ENCODE measurements at regions not wholly inside any gene's neighbourhood (a gene's known extent, or its start where the extent isn't known, plus 50 kb on each side); places are given as distances from the start of the nearest gene placed in this dataset.

DNA sequence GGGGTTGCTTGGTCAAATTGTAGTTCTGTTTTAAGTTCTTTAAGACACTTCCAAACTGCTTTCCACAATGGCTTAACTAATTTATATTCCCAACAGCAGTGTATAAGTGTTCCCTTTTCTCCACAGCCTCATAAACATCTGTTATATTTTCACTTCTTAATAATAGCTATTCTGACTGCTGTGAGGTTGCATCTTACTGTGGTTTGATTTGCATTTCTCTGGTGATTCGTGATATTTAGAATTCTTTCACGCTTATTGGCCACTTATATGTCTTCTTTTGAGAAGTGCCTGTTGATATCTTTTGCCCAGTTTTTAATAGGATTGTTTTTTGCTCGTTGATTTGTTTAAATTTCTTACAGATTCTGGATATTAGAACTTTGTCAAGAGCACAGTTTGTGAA is 278.6 kb upstream of the ITM2A start:
- no peaks in the 10 kb centered on the region for H3K9me3 Mint-ChIP-seq
- H3K27me3 Mint-ChIP-seq: no peaks in the 10 kb centered on the region
- no peak overlapping the region for H3K27ac Mint-ChIP-seq
- no peak for ATAC-seq (replicated peaks)
- H3K36me3 Mint-ChIP-seq (ENCODE audit: low read depth): no peaks in the 10 kb centered on the region
- H3K4me1 Mint-ChIP-seq: no peaks in the 10 kb centered on the region
- H3K4me3 Mint-ChIP-seq: no peak overlapping the region

DNA sequence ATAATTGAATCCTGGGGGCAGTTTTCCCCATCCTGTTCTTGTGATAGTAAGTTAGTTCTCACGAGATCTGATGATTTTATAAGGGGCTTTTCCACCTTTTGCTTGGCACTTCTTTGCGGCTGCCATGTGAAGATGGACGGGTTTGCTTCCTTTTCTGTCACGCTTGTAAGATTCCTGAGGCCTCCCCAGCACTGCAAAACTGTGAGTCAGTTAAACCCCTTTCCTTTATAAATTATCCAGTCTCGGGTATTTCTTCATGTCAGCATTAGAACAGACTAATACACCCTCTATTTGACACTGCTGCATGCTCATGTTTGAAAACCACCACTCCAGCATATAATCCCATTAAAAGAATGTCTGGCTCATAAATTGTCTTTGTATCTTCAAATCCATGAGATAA is 264.4 kb upstream of the ITM2A start:
- ATAC-seq (replicated peaks): no peak
- no peak overlapping the region for H3K4me3 Mint-ChIP-seq
- H3K27ac Mint-ChIP-seq: no peak overlapping the region
- H3K4me1 Mint-ChIP-seq: no peaks in the 10 kb centered on the region
- H3K36me3 Mint-ChIP-seq (ENCODE audit: low read depth): no peaks in the 10 kb centered on the region
- H3K9me3 Mint-ChIP-seq: no peaks in the 10 kb centered on the region
- no peaks in the 10 kb centered on the region for H3K27me3 Mint-ChIP-seq

DNA sequence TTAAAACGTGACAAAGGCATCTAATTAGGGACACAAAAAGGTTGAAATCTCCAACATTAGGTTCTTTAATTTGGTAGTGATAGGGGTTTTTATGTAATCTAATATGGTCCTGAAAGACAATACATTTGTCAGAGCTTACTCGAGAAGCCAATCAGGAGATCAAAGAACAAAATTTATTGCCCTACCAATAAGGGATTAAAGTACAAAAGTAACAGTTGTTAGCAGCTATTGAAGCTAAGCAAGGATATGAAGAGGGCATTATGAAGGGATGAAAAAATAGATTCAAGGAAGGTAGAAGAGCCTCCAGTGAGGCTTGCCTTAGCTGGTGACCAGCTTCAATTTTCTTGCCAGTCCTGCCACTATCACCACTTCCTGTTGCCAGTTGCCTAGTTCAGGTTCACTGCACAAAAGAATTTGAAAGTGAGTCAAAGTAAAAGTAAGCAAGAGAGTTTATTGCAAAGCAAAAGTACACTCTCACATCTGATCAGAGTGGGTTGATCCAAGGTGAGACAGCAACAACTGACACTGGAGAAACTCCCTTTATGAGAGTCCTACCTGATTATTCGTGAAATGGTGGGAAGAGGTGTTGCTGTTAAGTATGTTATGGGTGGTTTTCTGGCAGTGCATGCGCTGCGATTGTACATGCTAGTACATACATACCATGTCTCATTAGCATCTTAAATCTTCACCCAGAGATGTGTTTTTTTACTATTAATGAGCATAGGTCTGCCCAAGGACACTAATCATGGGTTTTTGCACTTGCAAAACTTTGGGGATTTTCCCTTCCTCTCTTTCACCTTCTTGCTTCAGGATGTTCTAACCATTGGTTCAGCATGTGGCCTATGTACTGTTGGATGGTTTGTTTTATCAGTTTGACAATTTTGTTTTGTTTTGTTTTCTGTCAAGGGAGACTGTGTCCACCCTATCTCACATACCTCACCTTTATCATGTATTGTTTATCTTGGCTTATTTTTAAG is 263.2 kb upstream of the ITM2A start:
- Mint-ChIP-seq H3K36me3 (ENCODE audit: low read depth) (no peaks in the 10 kb centered on the region), H3K27me3 (no peaks in the 10 kb centered on the region), H3K4me1 (no peaks in the 10 kb centered on the region), H3K9me3 (no peaks in the 10 kb centered on the region), H3K4me3 (no peak overlapping the region), H3K27ac (no peak overlapping the region)
- ATAC-seq (replicated peaks): peak; percentile 11

DNA sequence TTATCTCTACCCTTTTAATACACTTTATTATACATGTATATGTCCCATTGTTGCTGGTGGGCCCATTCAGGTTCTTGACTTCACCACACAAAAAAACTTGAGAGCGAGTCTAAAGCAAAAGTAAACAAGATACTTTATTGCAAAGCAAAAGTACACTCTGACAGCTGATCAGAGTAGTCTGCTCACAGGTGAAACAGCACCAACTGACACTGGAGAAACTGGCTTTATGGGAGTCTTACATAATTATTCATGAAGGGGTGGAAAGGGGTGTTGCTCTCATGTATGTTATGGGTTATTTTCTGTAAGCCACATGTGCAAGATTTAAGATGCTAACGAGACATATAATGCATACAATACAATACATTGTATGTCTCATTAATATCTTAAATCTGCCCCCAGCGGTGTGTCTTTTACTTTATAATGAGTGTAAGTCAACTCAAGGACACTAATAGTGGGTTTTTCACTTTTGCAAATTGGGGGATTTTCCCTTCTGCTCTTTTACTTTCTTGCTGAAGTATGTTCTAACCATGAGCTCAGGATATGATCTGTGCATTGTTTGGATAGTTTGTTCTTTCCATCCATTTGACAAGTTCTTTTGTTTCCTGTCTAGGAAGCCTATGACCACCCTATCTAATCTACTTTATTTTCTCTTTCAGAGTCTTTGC is 256.1 kb upstream of the ITM2A start:
- no peak for ATAC-seq (replicated peaks)
- Mint-ChIP-seq H3K27ac (no peak overlapping the region), H3K4me1 (no peaks in the 10 kb centered on the region), H3K4me3 (no peak overlapping the region), H3K9me3 (no peaks in the 10 kb centered on the region), H3K27me3 (peaks cover 3% of the 10 kb centered on the region), H3K36me3 (ENCODE audit: low read depth) (no peaks in the 10 kb centered on the region)

DNA sequence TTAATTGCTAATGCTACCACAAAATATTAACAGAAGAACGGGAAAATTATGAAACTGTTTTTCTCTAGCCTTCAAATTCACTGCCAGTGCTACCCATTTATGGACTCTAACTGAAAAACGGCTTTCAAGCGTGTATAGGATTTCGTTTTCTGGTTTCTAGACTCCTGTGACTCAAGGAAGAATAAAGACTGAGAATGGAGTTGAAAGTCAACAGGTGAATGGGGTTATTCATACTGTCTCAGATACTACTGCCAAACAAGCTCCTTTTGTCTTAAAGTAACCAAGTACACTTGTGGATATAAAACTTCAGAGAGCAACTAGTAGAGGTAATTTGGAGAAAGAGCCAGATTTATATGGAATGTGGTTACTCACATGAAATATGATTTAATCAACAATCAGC is 251.1 kb upstream of the ITM2A start:
- H3K9me3 Mint-ChIP-seq: no peaks in the 10 kb centered on the region
- H3K36me3 Mint-ChIP-seq (ENCODE audit: low read depth): no peaks in the 10 kb centered on the region
- H3K4me1 Mint-ChIP-seq: no peaks in the 10 kb centered on the region
- peaks cover 3% of the 10 kb centered on the region for H3K27me3 Mint-ChIP-seq
- no peak for ATAC-seq (replicated peaks)
- H3K27ac Mint-ChIP-seq: no peak overlapping the region
- H3K4me3 Mint-ChIP-seq: no peak overlapping the region

DNA sequence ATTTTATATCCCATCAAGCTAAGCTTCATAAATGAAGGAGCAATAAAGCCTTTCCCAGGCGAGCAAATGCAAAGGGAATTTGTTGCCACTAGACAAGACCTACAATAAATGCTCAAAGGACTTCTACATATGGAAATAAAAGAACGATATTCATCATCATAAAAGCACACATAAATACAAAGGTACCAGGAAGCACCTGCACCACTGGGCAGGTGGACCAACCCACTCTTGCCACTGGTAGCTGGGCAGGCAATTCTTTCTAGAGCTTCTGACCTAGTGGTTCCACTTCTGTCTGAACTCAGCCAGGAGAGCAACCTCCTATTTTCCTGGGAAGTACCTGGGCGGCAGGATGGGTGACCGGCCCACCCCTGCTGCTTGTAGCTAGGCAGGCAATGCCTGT is 237.2 kb upstream of the ITM2A start:
- Mint-ChIP-seq H3K36me3 (ENCODE audit: low read depth) (no peaks in the 10 kb centered on the region), H3K4me1 (no peaks in the 10 kb centered on the region), H3K27me3 (no peaks in the 10 kb centered on the region), H3K9me3 (no peaks in the 10 kb centered on the region), H3K4me3 (no peak overlapping the region), H3K27ac (no peak overlapping the region)
- ATAC-seq (replicated peaks): no peak

DNA sequence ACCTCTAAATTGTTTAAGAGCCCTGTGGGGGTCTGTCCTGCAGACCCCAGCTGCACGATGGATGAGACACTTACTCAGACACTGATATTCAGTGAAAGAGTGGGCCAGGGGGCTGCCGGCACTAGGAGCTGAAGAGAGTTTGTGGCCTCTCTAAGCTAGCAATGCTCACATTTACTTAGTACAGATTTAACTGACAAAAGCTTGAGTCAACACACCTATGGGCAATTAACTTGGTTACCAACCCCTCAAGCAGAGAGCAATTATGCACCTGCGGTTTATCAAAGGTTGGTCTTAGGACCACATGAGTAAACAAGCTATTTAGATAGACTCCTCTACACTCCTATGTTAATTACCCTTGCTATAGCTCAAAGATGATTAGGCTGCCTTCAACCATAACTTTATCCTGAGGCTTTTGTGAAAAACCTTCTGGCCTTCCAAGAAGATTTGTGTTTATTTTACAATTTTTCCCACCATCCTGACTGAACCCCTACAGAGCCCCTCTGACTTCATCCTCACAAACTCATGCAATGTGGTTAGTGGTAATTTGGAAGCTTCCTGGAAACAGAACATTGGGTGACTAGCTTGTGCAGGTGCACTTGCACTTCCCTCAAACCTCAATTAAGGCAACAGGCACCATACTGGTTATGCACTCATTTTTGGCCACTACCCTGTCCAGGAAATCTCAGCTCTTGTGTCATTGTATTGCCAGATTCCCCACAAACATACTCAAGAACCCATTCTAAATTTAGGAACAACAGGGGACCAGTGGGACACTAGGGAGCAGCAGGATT is 234.4 kb upstream of the ITM2A start:
- H3K4me1 Mint-ChIP-seq: no peaks in the 10 kb centered on the region
- no peak overlapping the region for H3K27ac Mint-ChIP-seq
- no peaks in the 10 kb centered on the region for H3K36me3 Mint-ChIP-seq (ENCODE audit: low read depth)
- ATAC-seq (replicated peaks): no peak
- H3K27me3 Mint-ChIP-seq: no peaks in the 10 kb centered on the region
- H3K4me3 Mint-ChIP-seq: no peak overlapping the region
- H3K9me3 Mint-ChIP-seq: no peaks in the 10 kb centered on the region

DNA sequence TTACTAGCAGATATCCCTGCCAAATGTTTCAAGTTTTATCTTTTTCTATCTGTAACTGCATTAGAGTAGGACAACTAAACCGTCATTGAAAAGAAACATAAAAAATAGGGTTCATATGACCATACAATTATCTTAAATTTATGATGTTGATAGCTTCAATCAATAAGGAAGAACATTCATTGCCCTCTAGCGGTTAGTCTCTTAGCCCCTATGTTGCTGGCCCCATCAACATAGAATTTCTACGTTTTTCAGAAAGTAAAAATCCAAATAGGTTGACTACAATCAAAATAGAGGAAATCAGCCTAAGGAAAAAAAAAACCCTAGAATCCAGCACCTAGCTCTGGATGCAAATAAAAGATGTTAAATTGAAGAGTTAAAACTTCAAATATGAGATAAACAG is 225.1 kb upstream of the ITM2A start:
- Mint-ChIP-seq H3K27me3 (peaks cover 9% of the 10 kb centered on the region), H3K4me1 (no peaks in the 10 kb centered on the region), H3K9me3 (no peaks in the 10 kb centered on the region), H3K4me3 (no peak overlapping the region), H3K36me3 (ENCODE audit: low read depth) (no peaks in the 10 kb centered on the region), H3K27ac (no peak overlapping the region)
- ATAC-seq (replicated peaks): no peak

DNA sequence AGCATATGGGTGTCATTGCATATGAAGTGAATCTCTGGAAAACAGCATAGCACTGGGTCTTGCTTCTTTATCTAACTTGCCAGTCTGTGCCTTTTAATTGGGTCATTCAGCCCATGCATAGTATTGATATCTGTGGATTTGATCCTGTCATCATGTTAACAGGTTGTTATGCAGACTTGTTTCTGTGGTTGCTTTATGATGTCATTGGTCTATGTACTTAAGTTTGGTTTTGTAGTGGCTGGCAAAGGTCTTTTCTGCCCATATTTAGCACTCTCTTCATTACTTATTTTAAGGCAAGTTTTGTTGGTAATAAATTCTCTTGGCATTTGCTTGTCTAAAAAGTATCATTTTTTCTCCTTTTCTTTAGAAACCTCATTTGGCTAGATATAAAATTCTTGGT is 221.1 kb upstream of the ITM2A start:
- Mint-ChIP-seq H3K9me3 (no peaks in the 10 kb centered on the region), H3K4me3 (no peak overlapping the region), H3K36me3 (ENCODE audit: low read depth) (no peaks in the 10 kb centered on the region)

DNA sequence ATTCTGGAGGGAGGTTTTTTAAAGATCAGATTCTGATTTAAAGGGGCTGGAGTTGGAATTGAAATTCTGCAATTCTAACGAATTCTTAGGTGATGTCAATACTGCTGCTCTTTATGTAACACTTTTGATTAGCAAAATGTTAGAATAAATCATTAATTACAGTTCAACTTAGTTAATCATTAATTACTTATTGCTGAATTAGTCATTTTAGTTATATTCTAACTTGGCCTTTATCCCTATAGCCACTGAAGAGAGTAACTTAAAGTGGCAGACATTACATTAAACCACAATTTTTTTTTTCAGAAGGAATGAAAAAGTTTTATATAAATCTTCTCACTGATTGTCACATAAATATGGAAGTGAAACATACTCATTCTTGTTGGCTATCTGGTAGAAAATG is 206.6 kb upstream of the ITM2A start:
- ATAC-seq (replicated peaks): no peak
- H3K4me3 Mint-ChIP-seq: no peak overlapping the region

More for the DNA sequence above, 221.1 kb upstream of the ITM2A start:
- Mint-ChIP-seq H3K27me3 (peaks cover 9% of the 10 kb centered on the region), H3K27ac (no peak overlapping the region), H3K4me1 (no peaks in the 10 kb centered on the region)
- ATAC-seq (replicated peaks): no peak

DNA sequence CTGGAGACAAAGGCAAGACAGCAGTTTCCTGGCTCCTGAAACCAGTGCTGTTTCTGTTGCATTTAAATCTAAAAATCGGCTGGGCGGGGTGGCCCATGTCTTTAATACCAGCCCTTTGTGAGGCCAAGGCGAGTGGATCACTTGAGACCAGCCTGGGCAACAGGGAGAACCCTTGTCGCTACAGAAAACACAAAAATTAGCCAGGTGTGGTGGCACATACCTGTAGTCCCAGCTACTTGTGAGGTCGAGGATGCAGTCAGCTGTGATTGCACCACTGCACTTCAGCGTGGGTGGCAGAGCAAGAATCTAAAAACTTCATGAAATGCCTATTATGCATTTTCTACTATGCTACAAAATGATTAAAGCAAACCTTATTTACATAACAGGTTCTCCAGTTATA is 205.4 kb upstream of the ITM2A start:
- peaks cover 8% of the 10 kb centered on the region for H3K27me3 Mint-ChIP-seq
- no peaks in the 10 kb centered on the region for H3K9me3 Mint-ChIP-seq
- no peaks in the 10 kb centered on the region for H3K36me3 Mint-ChIP-seq (ENCODE audit: low read depth)

More for the DNA sequence above, 206.6 kb upstream of the ITM2A start:
- no peaks in the 10 kb centered on the region for H3K4me1 Mint-ChIP-seq
- H3K36me3 Mint-ChIP-seq (ENCODE audit: low read depth): no peaks in the 10 kb centered on the region
- H3K27ac Mint-ChIP-seq: no peak overlapping the region
- H3K9me3 Mint-ChIP-seq: no peaks in the 10 kb centered on the region
- peaks cover 6% of the 10 kb centered on the region for H3K27me3 Mint-ChIP-seq

DNA sequence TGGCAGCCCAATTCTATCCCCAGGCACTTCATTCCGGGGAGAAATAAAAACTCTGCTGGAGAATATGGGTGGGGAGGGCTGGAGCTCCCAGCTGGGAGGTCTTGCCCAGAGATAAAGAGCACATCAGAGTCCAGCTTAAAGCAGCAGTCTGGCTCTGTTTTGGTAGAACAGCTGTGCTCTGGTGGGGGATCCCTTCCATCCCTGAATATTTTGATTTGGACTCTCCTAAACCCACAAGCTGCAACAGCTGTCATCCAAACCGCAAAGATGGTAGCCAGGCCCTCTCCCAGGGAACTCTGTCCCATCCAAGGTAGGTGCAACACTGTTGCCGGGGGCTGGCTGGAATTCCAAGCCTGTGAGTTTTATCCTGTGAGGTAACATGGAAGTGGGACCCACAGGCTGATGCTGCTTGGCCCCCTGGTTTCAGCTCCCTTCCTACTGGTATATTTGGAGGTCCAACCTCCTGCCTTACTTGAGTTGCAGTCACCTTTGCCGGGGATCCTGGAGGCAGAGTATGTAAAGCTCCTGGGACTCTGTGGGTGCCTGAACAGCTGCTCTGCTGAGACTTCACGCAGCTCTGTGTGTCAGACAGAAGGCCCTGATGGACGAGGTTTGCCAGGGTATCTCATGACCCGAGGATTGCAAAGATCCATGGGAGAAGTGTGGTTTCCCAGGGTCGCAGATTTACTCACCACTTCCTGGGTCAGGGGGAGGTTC is 203.5 kb upstream of the ITM2A start:
- no peak for ATAC-seq (replicated peaks)
- no peaks in the 10 kb centered on the region for H3K36me3 Mint-ChIP-seq (ENCODE audit: low read depth)
- no peaks in the 10 kb centered on the region for H3K4me1 Mint-ChIP-seq
- H3K9me3 Mint-ChIP-seq: no peaks in the 10 kb centered on the region
- no peak overlapping the region for H3K4me3 Mint-ChIP-seq
- no peak overlapping the region for H3K27ac Mint-ChIP-seq
- peaks cover 12% of the 10 kb centered on the region for H3K27me3 Mint-ChIP-seq

More for the DNA sequence above, 205.4 kb upstream of the ITM2A start:
- Mint-ChIP-seq H3K4me1 (no peaks in the 10 kb centered on the region), H3K4me3 (no peak overlapping the region), H3K27ac (no peak overlapping the region)
- ATAC-seq (replicated peaks): no peak

DNA sequence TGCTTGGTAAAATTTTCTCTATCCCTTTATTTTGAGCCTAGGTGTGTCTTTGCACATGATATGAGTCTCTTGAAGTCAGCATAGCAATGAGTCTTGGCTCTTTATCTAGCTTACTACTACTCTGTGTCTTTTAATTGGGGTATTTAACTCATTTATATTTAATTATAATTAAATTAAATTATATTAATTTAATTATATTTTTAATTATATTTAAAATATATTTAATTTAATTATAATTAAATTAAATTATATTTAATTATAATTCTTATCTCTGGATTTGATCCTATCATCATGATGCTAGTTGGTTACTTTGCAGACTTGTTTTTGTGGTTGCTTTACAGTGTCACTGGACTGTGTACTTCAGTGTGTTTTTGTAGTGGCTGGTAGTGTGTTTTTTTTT is 201.2 kb upstream of the ITM2A start:
- peaks cover 12% of the 10 kb centered on the region for H3K27me3 Mint-ChIP-seq
- H3K27ac Mint-ChIP-seq: no peak overlapping the region
- ATAC-seq (replicated peaks): no peak
- no peaks in the 10 kb centered on the region for H3K36me3 Mint-ChIP-seq (ENCODE audit: low read depth)
- no peak overlapping the region for H3K4me3 Mint-ChIP-seq
- H3K9me3 Mint-ChIP-seq: peaks cover 3% of the 10 kb centered on the region
- H3K4me1 Mint-ChIP-seq: no peaks in the 10 kb centered on the region

DNA sequence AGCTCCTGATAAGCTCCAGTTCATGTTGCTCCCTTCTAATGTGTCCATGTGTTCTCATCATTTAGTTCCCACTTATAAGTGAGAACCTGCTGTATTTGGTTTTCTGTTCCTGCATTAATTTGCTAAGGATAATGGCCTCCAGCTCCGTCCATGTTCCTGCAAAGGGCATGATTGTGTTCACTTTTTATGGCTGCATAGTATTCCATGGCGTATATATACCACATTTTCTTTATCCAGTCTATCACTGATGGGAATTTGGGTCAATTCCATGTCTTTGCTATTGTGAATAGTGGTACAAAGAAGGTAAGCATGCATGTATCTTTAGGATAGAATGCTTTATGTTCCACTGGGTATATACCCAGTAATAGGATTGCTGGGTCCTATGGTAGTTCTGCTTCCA is 197.2 kb upstream of the ITM2A start:
- H3K27me3 Mint-ChIP-seq: peaks cover 12% of the 10 kb centered on the region
- H3K4me3 Mint-ChIP-seq: no peak overlapping the region
- H3K27ac Mint-ChIP-seq: no peak overlapping the region
- no peak for ATAC-seq (replicated peaks)
- no peaks in the 10 kb centered on the region for H3K36me3 Mint-ChIP-seq (ENCODE audit: low read depth)
- peaks cover 3% of the 10 kb centered on the region for H3K9me3 Mint-ChIP-seq
- H3K4me1 Mint-ChIP-seq: no peaks in the 10 kb centered on the region
